ENCODE measurements at regions not wholly inside any gene's neighbourhood (a gene's known extent, or its start where the extent isn't known, plus 50 kb on each side); places are given as distances from the start of the nearest gene placed in this dataset.

DNA sequence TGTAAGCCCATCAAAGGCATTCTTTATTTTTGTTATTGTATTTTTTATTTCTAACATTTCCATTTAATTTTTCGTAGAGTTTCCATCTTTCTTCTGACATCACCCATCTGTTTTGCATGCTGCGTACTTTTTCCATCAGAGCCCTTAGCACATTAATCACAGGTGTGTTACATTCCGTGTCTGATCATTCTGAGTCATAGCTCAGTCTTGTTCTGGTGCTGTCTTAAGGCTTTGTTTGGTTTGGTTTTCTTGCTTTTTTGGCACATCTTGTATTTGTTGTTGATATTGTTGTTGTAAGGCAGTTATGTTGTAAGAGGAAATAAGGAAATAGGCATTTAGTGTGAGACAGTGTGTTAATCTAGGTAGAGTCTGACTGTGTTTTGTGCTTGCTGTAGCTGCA is 214.6 kb upstream of the CDH4 start:
- Histone ChIP-seq H3K56ac (replicated peaks; ENCODE audit: insufficient read length, low read depth, low read length) (no peak overlapping the region), H3K14ac (ENCODE audit: insufficient read length) (no peak overlapping the region), H3K4me3 (ENCODE audit: extremely low read depth in 1 of 4, insufficient read depth in 2 of 4, low read depth in 3 of 4, low read length in 4 of 4) (no peak overlapping the region), H3K23ac (ENCODE audit: insufficient read length) (no peak overlapping the region), H3K79me1 (ENCODE audit: low read depth, low read length) (no peaks in the 10 kb centered on the region), H3K4me2 (ENCODE audit: insufficient read depth in 1 of 2, low read depth in 2 of 2, low read length in 2 of 2) (no peak overlapping the region), H4K5ac (ENCODE audit: insufficient read length, low read depth, low read length) (no peak overlapping the region), H4K8ac (ENCODE audit: extremely low read depth, insufficient read depth, low read length) (no peak overlapping the region), H2BK120ac (replicated peaks; ENCODE audit: low read depth, low read length) (no peak overlapping the region), H3K4me1 (replicated peaks in 1 of 4; ENCODE audit: control insufficient read depth in 3 of 4, insufficient read depth in 4 of 4, low read length in 3 of 4) (no peaks in the 10 kb centered on the region), H2BK15ac (ENCODE audit: low read length) (no peak overlapping the region), H3K18ac (ENCODE audit: extremely low read depth, low read length) (no peak overlapping the region), H2BK12ac (ENCODE audit: low read depth, low read length) (no peak overlapping the region), H2AK5ac (ENCODE audit: low read depth, low read length) (no peak overlapping the region), H3K36me3 (ENCODE audit: control insufficient read depth in 2 of 4, insufficient read depth in 4 of 4, low read length in 3 of 4) (no peaks in the 10 kb centered on the region), H3K23me2 (ENCODE audit: low read depth, low read length) (no peaks in the 10 kb centered on the region; the same call in 1 of the 2 replicates), H3K27me3 (replicated peaks in 1 of 4; ENCODE audit: control insufficient read depth in 3 of 4, extremely low read depth in 1 of 4, insufficient read depth in 3 of 4, low read length in 3 of 4) (peaks cover 0 to 6% (median 5%) of the 10 kb centered on the region in 4 experiments; a peak in 4 of 7 replicates), H4K91ac (replicated peaks; ENCODE audit: insufficient read length, low read length) (no peak overlapping the region), H3K79me2 (ENCODE audit: control insufficient read depth in 1 of 2, insufficient read depth in 2 of 2, low read length in 2 of 2) (no peaks in the 10 kb centered on the region), H3K27ac (ENCODE audit: low read depth, low read length) (no peak overlapping the region), H4K20me1 (replicated peaks in 1 of 2; ENCODE audit: control insufficient read depth in 1 of 2, insufficient read depth in 2 of 2, low read length in 2 of 2) (no peaks in the 10 kb centered on the region), H3K9ac (replicated peaks in 1 of 4; ENCODE audit: extremely low read depth in 1 of 4, low read depth in 3 of 4, low read length in 3 of 4) (no peak overlapping the region), H2BK20ac (ENCODE audit: low read length) (no peak overlapping the region), H3K9me3 (ENCODE audit: insufficient read depth in 2 of 2, low read depth in 1 of 2, low read length in 1 of 2) (no peaks in the 10 kb centered on the region), H2AFZ (ENCODE audit: low read length) (no peak overlapping the region), H2BK5ac (ENCODE audit: low read depth, low read length) (no peak overlapping the region), H3K4ac (replicated peaks; ENCODE audit: insufficient read length, low read depth, low read length) (no peak overlapping the region)
- FAIRE-seq (no peak), DNase-seq (ENCODE audit: low read depth in 1 of 2, low spot score in 2 of 2) (no peak)
- POLR2A ChIA-PET (ENCODE audit: partially characterized antibody), result no interaction called here
- CTCF ChIA-PET (ENCODE audit: partially characterized antibody), result no interaction called here
- 85% methylated on average over 3 of the region's 3 CpGs; no CpG with 5 or more reads in 1 of the 2 experiments for WGBS, 2 experiments (ENCODE audit: extremely low coverage in 1 of 2, insufficient coverage in 1 of 2, insufficient read length in 1 of 2, insufficient replicate concordance in 2 of 2, low coverage in 1 of 2, low lambda C conversion rate in 2 of 2, missing lambda C conversion rate in 1 of 2)
- no peak for TF ChIP-seq CHD7 (IDR thresholded peaks at IDR 0.05; ENCODE audit: insufficient replicate concordance, low read length)

All from H1 (cell line).